ENCODE measurements at regions not wholly inside any gene's neighbourhood (a gene's known extent, or its start where the extent isn't known, plus 50 kb on each side); places are given as distances from the start of the nearest gene placed in this dataset.

GRCh38 chr11:91373497-91373896 lies 851.1 kb upstream of the FAT3 start:
- H3K4me3 ChIP-seq (ENCODE audit: low read depth, low read length): no peak overlapping the region
- no peak for TF ChIP-seq CTCF (IDR thresholded peaks at IDR 0.05; ENCODE audit: low read depth, low read length, missing control alignments)
- no peak for DNase-seq (ENCODE audit: low read depth)

DNA sequence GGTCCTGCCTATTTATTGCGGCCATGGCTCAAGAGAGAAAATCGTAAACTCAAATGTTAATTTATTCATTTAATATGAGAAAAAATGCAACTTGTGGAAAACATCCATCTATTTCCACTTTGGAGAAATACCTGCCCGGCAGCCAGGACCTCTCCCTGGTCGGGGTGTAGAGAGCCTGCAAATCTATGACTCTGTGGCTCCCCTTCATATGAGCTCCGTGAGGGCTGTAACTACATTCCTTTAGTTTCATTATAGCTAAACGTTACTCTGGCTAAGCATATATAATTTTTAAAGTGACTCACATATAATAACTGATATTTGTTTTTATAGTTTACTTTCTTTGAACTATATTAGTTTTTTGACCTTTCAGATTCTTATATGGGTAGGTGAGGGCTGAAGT lies 857.8 kb upstream of the FAT3 start:
- TF ChIP-seq CTCF (IDR thresholded peaks at IDR 0.05; ENCODE audit: low read depth, low read length, missing control alignments): no peak
- DNase-seq (ENCODE audit: low read depth): no peak

GRCh38 chr11:91365986-91366585 lies 858.5 kb upstream of the FAT3 start:
- no peak for TF ChIP-seq CTCF (IDR thresholded peaks at IDR 0.05; ENCODE audit: low read depth, low read length, missing control alignments)
- DNase-seq (ENCODE audit: low read depth): no peak
- H3K4me3 ChIP-seq (ENCODE audit: low read depth, low read length): no peak overlapping the region

More for the DNA sequence above, 857.8 kb upstream of the FAT3 start:
- H3K4me3 ChIP-seq (ENCODE audit: low read depth, low read length): no peak overlapping the region

- H3K4me3 ChIP-seq (ENCODE audit: low read depth, low read length): no peak overlapping the region
- no peak for DNase-seq (ENCODE audit: low read depth)
- no peak for TF ChIP-seq CTCF (IDR thresholded peaks at IDR 0.05; ENCODE audit: low read depth, low read length, missing control alignments)
These were observed 873.7 kb upstream of the FAT3 start for GRCh38 chr11:91350931-91351330.

- TF ChIP-seq CTCF (IDR thresholded peaks at IDR 0.05; ENCODE audit: low read depth, low read length, missing control alignments): no peak
These were observed 897.9 kb upstream of the FAT3 start for GRCh38 chr11:91326751-91327150.

DNA sequence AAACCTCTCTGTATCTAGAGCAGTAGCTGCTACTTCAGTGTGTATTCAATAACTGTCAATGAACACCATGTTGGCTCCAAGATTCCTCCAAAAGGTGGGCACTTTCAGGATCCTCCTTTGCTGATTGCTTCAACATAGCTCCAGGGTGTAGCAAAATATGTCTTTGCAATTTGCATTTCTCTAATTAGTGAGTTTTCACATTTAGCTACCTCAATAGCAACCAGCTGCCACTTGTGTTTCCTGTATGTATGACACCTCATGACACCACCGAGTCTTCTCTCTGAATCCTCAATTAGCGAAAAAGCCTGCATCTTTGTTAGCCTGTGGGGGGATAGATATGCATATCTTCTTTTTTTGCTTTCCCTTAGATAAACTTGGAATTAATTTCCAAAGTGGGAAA lies 898.3 kb upstream of the FAT3 start:
- no peak overlapping the region for H3K4me3 ChIP-seq (ENCODE audit: low read depth, low read length)
- DNase-seq (ENCODE audit: low read depth): no peak
- TF ChIP-seq CTCF (IDR thresholded peaks at IDR 0.05; ENCODE audit: low read depth, low read length, missing control alignments): no peak

More at GRCh38 chr11:91326751-91327150, 897.9 kb upstream of the FAT3 start:
- no peak for DNase-seq (ENCODE audit: low read depth)
- no peak overlapping the region for H3K4me3 ChIP-seq (ENCODE audit: low read depth, low read length)

DNA sequence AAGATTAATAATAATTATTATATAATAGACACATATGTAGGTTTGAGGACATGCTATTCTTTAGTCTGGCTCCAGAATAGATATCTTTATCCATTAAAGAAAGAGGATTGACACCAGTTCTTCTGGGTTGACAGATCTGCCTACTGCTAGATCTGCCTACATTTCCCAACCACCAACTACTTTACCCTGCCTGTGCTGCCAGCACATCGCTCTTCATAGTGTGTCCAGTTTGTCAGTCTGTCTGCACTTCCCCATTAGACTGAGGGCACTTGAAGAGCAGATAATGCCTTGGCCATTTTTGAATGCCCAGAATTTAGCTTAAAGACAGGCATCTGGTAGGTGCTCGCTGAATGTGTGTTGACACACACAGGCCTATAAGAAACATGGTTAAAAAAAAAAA lies 910.1 kb upstream of the FAT3 start:
- H3K4me3 ChIP-seq (ENCODE audit: low read depth, low read length): no peak overlapping the region
- DNase-seq (ENCODE audit: low read depth): no peak
- TF ChIP-seq CTCF (IDR thresholded peaks at IDR 0.05; ENCODE audit: low read depth, low read length, missing control alignments): no peak
